Skeletal muscle cell (primary cell): ENCODE measurements at regions not wholly inside any gene's neighbourhood (a gene's known extent, or its start where the extent isn't known, plus 50 kb on each side); places are given as distances from the start of the nearest gene placed in this dataset.

Experiments used
- DNase-seq: peaks from one replicate; pipeline ENCODE4 v3.0.0-alpha.2; 2010; ENCODE audit warnings: low read depth
- H3K4me3 ChIP-seq: 2 replicates; pipeline ENCODE4 v1.5.1; 2011; ENCODE audit warnings: low read depth, mild to moderate bottlenecking, control low read depth, low read length, moderate library complexity

DNA sequence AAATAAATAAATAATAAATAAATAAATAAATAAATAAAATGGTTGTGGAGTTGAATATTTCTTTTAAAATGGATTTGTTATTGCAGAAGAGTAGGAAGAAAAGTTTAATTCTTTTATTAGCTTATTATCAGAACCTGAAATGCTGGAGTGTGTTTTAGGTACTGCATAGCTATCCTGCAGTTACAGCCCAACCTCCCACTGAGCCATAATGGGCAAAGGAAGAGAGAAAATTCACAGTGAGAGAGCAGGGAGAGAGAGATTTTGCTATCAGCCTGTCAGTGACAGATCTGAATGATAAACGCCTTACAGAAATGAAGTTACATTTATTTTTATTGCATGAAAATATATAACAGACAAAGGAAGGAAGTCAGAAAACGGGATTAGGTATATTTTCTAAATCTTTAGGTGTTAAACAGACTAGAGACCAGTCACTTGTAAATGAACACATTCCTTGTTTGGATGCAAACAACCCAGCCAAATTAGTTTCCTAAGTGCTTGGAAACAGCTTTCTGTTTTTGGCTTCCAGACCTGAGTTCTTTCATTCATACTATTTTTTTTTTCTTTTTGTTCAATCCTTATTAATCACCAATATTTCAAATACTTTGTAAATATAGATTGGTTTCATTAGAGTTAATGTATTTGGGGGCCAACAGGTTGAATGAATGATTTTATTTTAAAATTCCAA, 425.3 kb downstream of the USP25 start:
- no peak for DNase-seq
- H3K4me3 ChIP-seq = no peak overlapping the region

- H3K4me3 ChIP-seq = no peak overlapping the region
These were observed 427.2 kb downstream of the USP25 start for GRCh38 chr21:16156841-16157489.

GRCh38 chr21:16159213-16159970, 429.6 kb downstream of the USP25 start:
- no peak overlapping the region for H3K4me3 ChIP-seq
- DNase-seq = no peak

More at GRCh38 chr21:16156841-16157489, 427.2 kb downstream of the USP25 start:
- no peak for DNase-seq

DNA sequence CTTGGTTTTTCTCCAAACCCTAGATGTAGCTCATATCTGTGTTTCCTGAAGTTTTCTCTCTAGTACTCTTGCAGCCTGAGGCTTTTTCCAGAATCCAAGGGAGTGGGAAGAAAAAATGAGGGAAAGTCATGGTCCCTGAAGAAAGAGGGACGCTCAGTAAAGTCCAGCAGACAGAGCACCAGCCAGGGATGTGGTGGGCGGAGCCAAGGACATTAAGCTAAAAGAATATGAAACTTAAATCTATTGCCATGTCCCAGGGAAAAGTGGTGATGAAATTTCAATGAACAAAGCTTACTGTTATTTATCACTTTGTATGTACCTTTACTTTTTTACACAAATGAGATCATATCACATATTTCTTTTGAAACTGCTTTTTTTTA, 430.2 kb downstream of the USP25 start:
- H3K4me3 ChIP-seq = no peak overlapping the region
- no peak for DNase-seq

- H3K4me3 ChIP-seq = no peak overlapping the region
- no peak for DNase-seq
These were observed 433.2 kb downstream of the USP25 start for GRCh38 chr21:16162953-16163352.

DNA sequence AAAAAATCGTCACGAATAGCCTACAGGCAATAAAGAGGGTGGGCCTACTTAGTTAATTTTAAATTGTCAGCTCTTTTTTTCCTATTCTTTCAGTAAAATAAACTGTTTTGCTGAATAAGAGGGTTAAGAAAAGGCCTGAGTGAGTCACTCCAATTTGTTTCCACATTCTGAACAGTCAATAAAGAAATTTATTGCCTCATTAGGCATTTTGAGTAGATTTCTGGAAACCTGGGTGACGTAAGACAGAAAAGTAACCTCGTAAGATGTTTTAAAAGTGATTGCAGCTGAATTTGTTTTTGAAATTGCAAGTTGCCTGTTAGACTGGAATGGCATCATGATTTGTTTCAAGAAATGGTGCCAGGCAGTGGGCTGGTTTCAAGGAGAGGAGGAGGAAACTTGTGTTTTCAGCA, 439.3 kb downstream of the USP25 start:
- H3K4me3 ChIP-seq = no peak overlapping the region
- peak; percentile 21 for DNase-seq

DNA sequence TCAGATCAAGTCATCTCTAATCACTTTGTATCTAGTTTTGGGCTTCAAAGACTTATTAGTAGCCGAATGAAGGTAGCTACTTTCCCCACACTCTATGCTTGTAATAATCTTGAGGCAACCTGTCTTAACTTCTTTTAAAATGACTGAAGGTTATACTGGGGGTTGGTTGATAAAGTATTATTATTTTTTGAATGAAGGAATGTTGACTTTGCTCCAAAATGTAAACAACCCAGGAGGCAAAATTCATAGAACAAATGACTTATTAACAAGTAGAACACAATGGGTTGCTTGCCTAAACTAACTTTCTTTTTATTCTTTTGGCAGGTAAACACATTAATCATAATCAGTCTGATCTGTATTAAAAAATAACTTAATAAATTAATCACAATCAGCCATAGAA, 440.0 kb downstream of the USP25 start:
- no peak for DNase-seq
- H3K4me3 ChIP-seq = no peak overlapping the region

DNA sequence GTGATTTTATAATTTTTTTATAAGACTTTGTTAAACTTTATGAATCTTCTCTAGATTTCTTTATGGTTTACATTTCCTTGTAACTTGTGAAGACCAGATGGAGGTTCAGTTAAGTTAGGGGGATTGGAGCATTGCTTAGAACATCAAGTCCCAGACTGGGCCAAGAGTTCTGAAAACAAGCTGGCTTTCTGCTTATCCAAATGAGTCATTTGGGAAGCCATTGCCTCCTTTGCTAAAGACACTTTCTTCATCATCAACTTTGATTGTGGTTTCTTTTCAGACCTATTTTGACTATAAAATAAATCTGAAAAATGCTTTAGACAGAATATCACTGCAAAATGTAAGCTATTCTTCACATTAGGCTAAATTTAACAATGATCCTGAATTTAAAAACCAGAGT, 446.8 kb downstream of the USP25 start:
- no peak for DNase-seq
- H3K4me3 ChIP-seq = no peak overlapping the region

DNA sequence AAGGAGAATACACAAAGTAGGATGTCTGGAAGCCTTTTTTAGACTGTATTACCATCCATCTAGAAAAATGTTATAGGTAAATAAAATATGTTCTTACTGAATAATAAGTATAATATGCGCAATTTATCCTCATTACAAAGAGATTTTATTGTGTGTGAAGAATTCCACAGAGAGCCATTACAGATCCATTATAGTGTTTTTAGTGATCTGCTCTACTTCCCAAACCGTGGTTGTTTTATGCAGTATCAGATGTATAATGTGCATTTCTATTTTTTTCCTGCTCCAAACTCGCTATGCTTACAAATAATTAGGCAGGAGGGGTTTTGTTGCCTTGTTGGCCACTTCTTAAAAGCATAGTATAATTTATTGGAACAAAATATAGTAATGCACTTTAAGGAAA, 447.8 kb downstream of the USP25 start:
- no peak for DNase-seq
- H3K4me3 ChIP-seq = no peak overlapping the region

DNA sequence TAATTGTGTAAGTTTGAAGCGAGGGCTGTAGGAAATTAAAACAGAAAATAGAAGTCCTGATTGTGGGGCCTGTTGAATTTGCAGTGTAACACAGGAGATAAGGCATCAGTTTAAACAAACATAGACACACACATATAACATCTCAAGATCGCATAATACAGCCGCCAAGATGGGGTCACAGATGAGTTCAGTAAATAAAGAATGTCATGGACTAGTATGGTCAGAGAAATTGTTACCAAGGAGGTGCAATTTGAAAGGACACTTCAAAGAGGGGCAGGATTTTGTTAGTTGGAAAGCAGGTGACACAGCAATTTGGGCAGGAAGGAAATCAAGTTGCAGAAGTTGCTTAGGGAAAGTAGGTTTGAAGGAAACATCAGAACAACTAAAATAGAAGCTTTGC, 450.0 kb downstream of the USP25 start:
- H3K4me3 ChIP-seq = no peak overlapping the region
- DNase-seq = no peak

DNA sequence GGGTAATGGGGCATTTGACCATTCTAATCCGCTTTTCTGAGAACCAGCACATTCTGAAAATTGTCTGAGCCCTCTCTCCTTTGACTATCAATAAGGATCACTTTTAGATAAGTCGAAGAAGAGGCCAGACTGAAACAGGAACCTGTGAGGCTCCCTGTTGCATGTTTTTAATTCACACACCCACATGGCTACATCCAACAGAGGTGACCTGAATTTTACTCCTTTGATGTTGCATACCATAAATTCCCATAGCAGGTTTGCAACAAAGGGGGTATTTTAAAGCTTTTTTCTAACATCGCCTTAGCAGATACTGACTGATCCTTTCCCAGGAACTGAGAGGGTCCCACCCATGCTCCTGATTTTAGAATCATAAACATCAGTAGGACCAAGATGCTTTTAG, 450.8 kb downstream of the USP25 start:
- no peak overlapping the region for H3K4me3 ChIP-seq
- no peak for DNase-seq

- no peak overlapping the region for H3K4me3 ChIP-seq
- DNase-seq = no peak
These were observed 451.2 kb downstream of the USP25 start for GRCh38 chr21:16181018-16181417.

DNA sequence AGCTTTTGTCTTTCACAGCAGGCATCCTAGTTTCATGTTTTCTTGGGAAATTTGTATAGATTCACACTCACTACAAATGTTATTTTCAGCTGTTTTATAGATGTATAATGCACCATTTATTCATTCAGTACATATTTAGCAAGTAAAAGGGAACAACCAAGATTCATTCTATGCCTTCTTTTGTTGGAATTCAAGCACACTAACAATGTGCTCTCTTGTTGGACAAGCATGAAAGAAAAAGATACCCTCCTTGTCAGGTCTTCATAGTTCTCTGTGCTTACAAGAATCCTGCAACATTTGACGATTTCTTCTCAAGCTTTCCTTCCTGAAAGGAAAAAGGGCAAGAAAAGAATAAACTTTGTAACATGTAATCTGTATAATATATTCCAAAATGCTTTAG, 456.0 kb downstream of the USP25 start:
- DNase-seq = no peak
- H3K4me3 ChIP-seq = no peak overlapping the region

DNA sequence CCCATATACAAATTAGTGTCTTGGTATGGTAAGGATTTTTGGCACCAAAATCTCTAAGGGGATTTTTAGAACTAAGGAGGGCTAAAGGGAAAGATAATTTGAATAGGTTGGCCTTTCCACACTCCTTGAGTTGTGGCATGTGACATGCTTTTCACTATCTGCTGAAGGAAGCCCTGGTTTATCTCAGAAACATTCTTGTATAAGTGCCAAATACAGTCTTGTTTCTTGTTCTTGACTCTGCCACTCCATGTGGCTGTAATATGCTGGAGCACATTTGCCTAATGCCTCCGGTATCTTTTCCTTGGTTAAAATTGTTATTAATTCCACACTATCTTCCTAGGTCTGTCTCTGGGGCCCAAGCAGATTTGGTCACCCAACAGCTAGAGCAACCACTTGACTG, 457.0 kb downstream of the USP25 start:
- no peak for DNase-seq
- H3K4me3 ChIP-seq = no peak overlapping the region

GRCh38 chr21:16187603-16188301, 458.0 kb downstream of the USP25 start:
- DNase-seq = no peak

DNA sequence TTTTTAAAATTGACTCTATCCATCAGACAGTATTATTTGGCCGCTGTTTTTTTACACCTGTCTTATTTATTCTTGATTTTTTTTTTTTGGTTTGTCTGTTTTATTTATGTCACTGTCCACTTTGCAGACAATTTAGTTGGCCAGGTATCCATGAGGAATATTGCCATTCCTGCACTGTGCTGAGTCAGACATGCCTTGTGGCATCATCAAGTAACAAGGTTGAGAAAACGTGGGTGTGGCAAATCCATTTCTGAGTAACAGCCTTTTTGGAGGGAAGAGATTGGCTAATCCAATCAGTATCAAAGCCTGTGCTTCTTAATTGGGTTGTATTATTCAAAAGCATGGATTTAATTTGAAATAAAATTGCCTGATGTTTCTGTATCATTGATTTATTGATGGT, 463.1 kb downstream of the USP25 start:
- DNase-seq = no peak
- H3K4me3 ChIP-seq = no peak overlapping the region

More at GRCh38 chr21:16187603-16188301, 458.0 kb downstream of the USP25 start:
- no peak overlapping the region for H3K4me3 ChIP-seq

DNA sequence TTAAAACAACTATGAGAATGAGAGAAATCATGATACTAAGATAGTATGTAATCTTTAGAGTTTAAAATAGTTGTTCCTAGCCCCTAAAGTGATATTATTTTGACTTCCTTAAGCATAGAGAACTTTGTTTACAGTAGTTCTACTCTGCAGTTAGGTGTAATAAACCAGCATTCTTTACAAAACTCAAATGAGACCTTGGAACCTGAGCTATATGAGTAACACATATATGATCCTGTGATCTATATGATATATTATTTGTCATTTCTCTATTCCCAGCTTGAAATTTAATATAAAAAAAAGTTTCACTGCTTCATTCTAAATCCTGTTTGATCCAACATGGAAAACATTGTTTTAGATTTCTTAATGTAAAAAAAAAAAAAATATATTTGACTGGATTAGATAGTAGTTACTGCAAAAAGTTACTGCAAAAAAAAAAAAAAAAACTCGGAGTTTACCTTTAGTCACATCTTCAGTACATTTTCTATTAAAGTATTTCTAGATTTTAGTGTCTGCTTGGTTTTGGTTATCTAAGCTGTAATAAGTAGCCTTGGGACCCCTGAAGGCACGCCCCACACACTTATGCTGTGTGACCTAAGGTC, 463.8 kb downstream of the USP25 start:
- peak overlapping the region; percentile 51 for H3K4me3 ChIP-seq
- no peak for DNase-seq

- peak overlapping the region; percentile 51 for H3K4me3 ChIP-seq
- peak; percentile 66 for DNase-seq
These were observed 464.5 kb downstream of the USP25 start for GRCh38 chr21:16194095-16194787.
